GM23248 (cell line): ENCODE measurements at regions not wholly inside any gene's neighbourhood (a gene's known extent, or its start where the extent isn't known, plus 50 kb on each side); places are given as distances from the start of the nearest gene placed in this dataset.

ENCODE experiments used
- EZH2 ChIP-seq: fragments of 200-600 bp; sonication (generic); IDR thresholded peaks from 2 replicates; pipeline ENCODE4 v1.6.1; 2018; ENCODE audit warnings: antibody characterized with exemption, mild to moderate bottlenecking; ENCODE audit not compliant: insufficient read depth, poor library complexity, severe bottlenecking
- EZH2phosphoT487 ChIP-seq: fragments of 200-600 bp; sonication (generic); IDR thresholded peaks from 2 replicates; pipeline ENCODE4 v1.6.1; 2018; ENCODE audit warnings: antibody characterized with exemption, moderate library complexity, mild to moderate bottlenecking, low read depth; ENCODE audit not compliant: insufficient read depth

DNA sequence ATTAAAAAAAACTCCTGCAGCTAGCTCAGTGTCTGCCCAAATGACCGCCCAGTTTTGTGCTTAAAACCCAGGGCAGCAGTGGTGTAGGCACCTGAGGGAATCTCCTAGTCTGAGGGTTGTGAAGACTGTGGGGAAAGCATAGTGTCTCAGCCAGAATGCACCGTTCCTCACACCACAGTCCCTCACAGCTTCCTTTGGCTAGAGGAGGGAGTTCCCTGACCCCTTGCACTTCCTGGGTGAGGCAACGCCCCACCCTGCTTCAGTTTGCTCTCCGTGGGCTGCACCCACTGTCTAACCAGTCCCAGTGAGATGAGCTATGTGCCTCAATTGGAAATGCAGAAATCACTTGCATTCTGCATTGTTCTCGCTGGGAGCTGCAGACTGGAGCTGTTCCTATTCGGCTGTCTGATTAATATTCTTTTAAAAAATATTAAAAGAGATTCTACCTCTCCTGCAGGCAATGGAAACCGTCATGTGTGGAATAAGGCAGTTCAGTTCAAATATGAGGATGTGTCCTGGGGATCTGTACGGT is 645.7 kb downstream of the FGF9 start:
- TF ChIP-seq EZH2 (no peak), EZH2phosphoT487 (no peak)
